HG02571 (cell line): ENCODE measurements at regions not wholly inside any gene's neighbourhood (a gene's known extent, or its start where the extent isn't known, plus 50 kb on each side); places are given as distances from the start of the nearest gene placed in this dataset.

Experiments
- ATAC-seq: cut with Tn5 transposase; IDR thresholded peaks from one replicate; pipeline ENCODE4 v1.9.1; 2021; ENCODE audit warnings: mild to moderate bottlenecking, moderate library complexity; ENCODE audit not compliant: unreplicated experiment

GRCh38 chr18:65414501-65414900, 336.3 kb upstream of the CDH7 start:
- ATAC-seq = no peak

GRCh38 chr18:65411061-65411460, 339.8 kb upstream of the CDH7 start:
- ATAC-seq = no peak

- no peak for ATAC-seq
Observed at GRCh38 chr18:65409261-65409660, 341.6 kb upstream of the CDH7 start.

GRCh38 chr18:65403534-65403933, 347.3 kb upstream of the CDH7 start:
- no peak for ATAC-seq

- ATAC-seq = no peak
Observed at GRCh38 chr18:65399091-65399490, 351.7 kb upstream of the CDH7 start.

- no peak for ATAC-seq
Observed at GRCh38 chr18:65398347-65399075, 352.3 kb upstream of the CDH7 start.

GRCh38 chr18:65380986-65381385, 369.8 kb upstream of the CDH7 start:
- no peak for ATAC-seq

GRCh38 chr18:65380571-65380970, 370.2 kb upstream of the CDH7 start:
- no peak for ATAC-seq

GRCh38 chr18:65372904-65373303, 377.9 kb upstream of the CDH7 start:
- ATAC-seq = no peak

GRCh38 chr18:65365245-65365980, 385.4 kb upstream of the CDH7 start:
- no peak for ATAC-seq

- ATAC-seq = no peak
Observed at GRCh38 chr18:65363911-65364632, 386.7 kb upstream of the CDH7 start.

- no peak for ATAC-seq
Observed at GRCh38 chr18:65363011-65363410, 387.8 kb upstream of the CDH7 start.

GRCh38 chr18:65359479-65359878, 391.3 kb upstream of the CDH7 start:
- no peak for ATAC-seq

- no peak for ATAC-seq
Observed at GRCh38 chr18:65358306-65358705, 392.5 kb upstream of the CDH7 start.

- no peak for ATAC-seq
Observed at GRCh38 chr18:65352186-65352585, 398.6 kb upstream of the CDH7 start.

- no peak for ATAC-seq
Observed at GRCh38 chr18:65349635-65350034, 401.2 kb upstream of the CDH7 start.

GRCh38 chr18:65347446-65347845, 403.4 kb upstream of the CDH7 start:
- no peak for ATAC-seq

- no peak for ATAC-seq
Observed at GRCh38 chr18:65346086-65346485, 404.7 kb upstream of the CDH7 start.

GRCh38 chr18:65343571-65343970, 407.2 kb upstream of the CDH7 start:
- no peak for ATAC-seq

- ATAC-seq = no peak
Observed at GRCh38 chr18:65336411-65336810, 414.4 kb upstream of the CDH7 start.

GRCh38 chr18:65329010-65329409, 421.8 kb upstream of the CDH7 start:
- ATAC-seq = no peak

GRCh38 chr18:65326805-65327204, 424.0 kb upstream of the CDH7 start:
- ATAC-seq = no peak
